ENCODE measurements at regions not wholly inside any gene's neighbourhood (a gene's known extent, or its start where the extent isn't known, plus 50 kb on each side); places are given as distances from the start of the nearest gene placed in this dataset.
"Not testable (repeated sequence)": the region's sequence is repeated elsewhere in the genome, so short reads cannot be mapped to it uniquely, and the experiment has no call there.

DNA sequence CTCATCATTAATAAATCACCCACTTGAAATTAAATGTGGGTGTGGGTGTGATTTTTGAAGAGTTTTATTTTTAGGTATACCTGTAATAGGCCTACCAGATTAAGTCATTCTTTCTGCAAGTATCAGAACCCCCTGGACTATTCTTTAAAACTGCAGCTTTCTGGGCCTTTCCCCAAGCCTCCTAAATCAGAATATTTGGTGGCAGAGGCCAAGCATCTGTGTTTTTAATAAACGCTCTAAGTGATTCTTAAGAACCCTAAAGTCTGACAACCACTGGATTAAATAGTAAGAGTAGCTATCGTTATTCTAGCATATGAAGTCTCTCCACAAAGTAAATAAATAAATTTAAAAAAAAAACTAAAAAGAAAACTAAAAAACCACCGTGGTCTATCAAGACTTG lies 703.0 kb upstream of the NRP1 start:
- WGBS, 3 donors, result 69 to 72% (median 70%) methylated on average over 3 of the region's 3 CpGs
- FAIRE-seq, result no peak

DNA sequence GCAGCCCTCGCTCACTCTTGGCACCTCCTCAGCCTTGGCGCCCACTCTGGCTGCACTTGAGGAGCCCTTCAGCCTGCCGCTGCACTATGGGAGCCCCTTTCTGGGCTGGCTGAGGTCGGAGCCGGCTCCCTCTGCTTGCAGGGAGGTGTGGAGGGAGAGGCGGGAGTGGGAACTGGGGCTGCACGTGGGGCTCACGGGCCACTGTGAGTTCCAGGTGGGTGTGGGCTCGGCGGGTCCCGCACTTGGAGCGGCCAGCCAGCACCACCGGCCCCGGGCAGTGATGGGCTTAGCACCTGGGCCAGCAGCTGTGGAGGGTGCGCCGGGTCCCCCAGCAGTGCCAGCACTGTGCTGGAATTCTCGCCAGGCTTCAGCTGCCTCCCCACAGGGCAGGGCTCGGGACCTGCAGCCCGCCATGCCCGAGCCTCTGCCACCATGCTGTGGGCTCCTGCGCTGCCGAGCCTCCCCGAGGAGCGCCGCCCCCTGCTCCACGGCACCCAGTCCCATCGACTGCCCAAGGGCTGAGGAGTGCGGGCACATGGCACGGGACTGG lies 700.8 kb upstream of the NRP1 start:
- not testable (repeated sequence) for H3K4me1 ChIP-seq (ENCODE audit: control insufficient read depth in 3 of 3, insufficient read depth in 2 of 3, low read depth in 1 of 3, low read length in 2 of 3); H3K36me3 ChIP-seq (ENCODE audit: control insufficient read depth in 3 of 3, insufficient read depth in 2 of 3, low read depth in 1 of 3, low read length in 3 of 3); H3K4me3 ChIP-seq (ENCODE audit: low read depth in 1 of 3, low read length in 3 of 3); FAIRE-seq; DNase-seq; H3K9me3 ChIP-seq (ENCODE audit: control insufficient read depth in 2 of 2, insufficient read depth in 1 of 2, low read depth in 1 of 2, low read length in 1 of 2); H3K27me3 ChIP-seq (ENCODE audit: control insufficient read depth in 3 of 3, insufficient read depth in 3 of 3, low read length in 3 of 3); H3K27ac ChIP-seq (ENCODE audit: low read depth in 1 of 3, low read length in 2 of 3)
- WGBS, 3 donors, result 94 to 96% (median 96%) methylated on average over 17 to 29 of the region's 29 CpGs

More for the DNA sequence above, 703.0 kb upstream of the NRP1 start:
- no peak for DNase-seq
- Histone ChIP-seq H3K4me3 (ENCODE audit: low read depth in 1 of 3, low read length in 3 of 3) (no peak overlapping the region), H3K36me3 (ENCODE audit: control insufficient read depth in 3 of 3, insufficient read depth in 2 of 3, low read depth in 1 of 3, low read length in 3 of 3) (no peaks in the 10 kb centered on the region), H3K4me1 (ENCODE audit: control insufficient read depth in 3 of 3, insufficient read depth in 2 of 3, low read depth in 1 of 3, low read length in 2 of 3) (no peaks in the 10 kb centered on the region), H3K27ac (ENCODE audit: low read depth in 1 of 3, low read length in 2 of 3) (no peak overlapping the region), H3K9me3 (ENCODE audit: control insufficient read depth in 2 of 2, insufficient read depth in 1 of 2, low read depth in 1 of 2, low read length in 1 of 2) (peaks cover 0 to 5% of the 10 kb centered on the region in 2 donors), H3K27me3 (ENCODE audit: control insufficient read depth in 3 of 3, insufficient read depth in 3 of 3, low read length in 3 of 3) (no peaks in the 10 kb centered on the region)

DNA sequence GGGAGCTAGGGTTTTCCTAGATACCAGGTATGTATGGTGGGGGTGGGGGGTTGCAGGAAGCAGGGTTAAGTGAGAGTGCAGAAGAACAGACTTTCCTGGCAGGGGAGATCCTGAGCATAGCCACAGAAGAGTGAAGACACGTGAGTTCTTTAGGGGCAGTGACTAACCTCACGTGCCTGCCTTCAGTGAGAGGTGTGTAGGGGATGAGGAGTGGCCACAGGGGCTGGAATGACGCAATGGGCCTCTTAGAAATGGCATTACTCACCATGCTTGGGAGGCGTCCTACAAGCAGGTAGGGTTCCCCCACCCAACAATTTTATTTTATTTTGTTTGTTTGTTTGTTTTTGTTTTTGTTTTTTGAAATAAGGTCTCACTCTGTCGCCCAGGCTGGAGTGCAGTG lies 698.6 kb upstream of the NRP1 start:
- H3K27me3 ChIP-seq (ENCODE audit: control insufficient read depth in 3 of 3, insufficient read depth in 3 of 3, low read length in 3 of 3), result no peaks in the 10 kb centered on the region
- 79 to 86% (median 83%) methylated on average over 5 of the region's 5 CpGs for WGBS, 3 donors
- H3K4me1 ChIP-seq (ENCODE audit: control insufficient read depth in 3 of 3, insufficient read depth in 2 of 3, low read depth in 1 of 3, low read length in 2 of 3), result no peaks in the 10 kb centered on the region
- DNase-seq (no peak), FAIRE-seq (no peak)
- peaks cover 0 to 7% of the 10 kb centered on the region in 2 donors for H3K9me3 ChIP-seq (ENCODE audit: control insufficient read depth in 2 of 2, insufficient read depth in 1 of 2, low read depth in 1 of 2, low read length in 1 of 2)
- no peaks in the 10 kb centered on the region for H3K36me3 ChIP-seq (ENCODE audit: control insufficient read depth in 3 of 3, insufficient read depth in 2 of 3, low read depth in 1 of 3, low read length in 3 of 3)
- no peak overlapping the region for H3K4me3 ChIP-seq (ENCODE audit: low read depth in 1 of 3, low read length in 3 of 3)
- no peak overlapping the region for H3K27ac ChIP-seq (ENCODE audit: low read depth in 1 of 3, low read length in 2 of 3)

DNA sequence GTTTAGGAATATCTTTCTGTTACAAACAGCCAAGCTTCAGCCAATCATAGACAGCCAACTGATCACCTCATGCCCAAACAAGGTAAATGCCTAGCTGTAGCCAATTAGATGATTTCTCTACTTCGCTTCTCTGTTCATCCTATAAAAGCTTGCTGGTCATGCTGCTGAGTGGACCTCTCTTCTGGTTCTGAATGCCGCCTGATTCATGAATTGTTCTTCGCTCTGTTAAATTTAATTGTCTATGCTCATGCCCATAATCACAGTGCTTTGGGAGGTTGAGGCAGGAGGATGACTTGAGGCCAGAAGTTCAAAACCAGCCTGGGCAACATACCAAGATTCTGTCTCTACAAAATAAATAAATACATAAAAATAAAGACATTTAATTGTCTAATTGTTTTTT lies 698.1 kb upstream of the NRP1 start:
- H3K27ac ChIP-seq (ENCODE audit: low read depth in 1 of 3, low read length in 2 of 3), result no peak overlapping the region
- 92 to 100% (median 98%) methylated on average over 3 of the region's 3 CpGs for WGBS, 3 donors
- no peak overlapping the region for H3K4me3 ChIP-seq (ENCODE audit: low read depth in 1 of 3, low read length in 3 of 3)
- FAIRE-seq, result no peak
- no peak for DNase-seq
- no peaks in the 10 kb centered on the region for H3K27me3 ChIP-seq (ENCODE audit: control insufficient read depth in 3 of 3, insufficient read depth in 3 of 3, low read length in 3 of 3)
- H3K36me3 ChIP-seq (ENCODE audit: control insufficient read depth in 3 of 3, insufficient read depth in 2 of 3, low read depth in 1 of 3, low read length in 3 of 3), result no peaks in the 10 kb centered on the region
- H3K9me3 ChIP-seq (ENCODE audit: control insufficient read depth in 2 of 2, insufficient read depth in 1 of 2, low read depth in 1 of 2, low read length in 1 of 2), result peaks cover 0 to 7% of the 10 kb centered on the region in 2 donors
- no peaks in the 10 kb centered on the region for H3K4me1 ChIP-seq (ENCODE audit: control insufficient read depth in 3 of 3, insufficient read depth in 2 of 3, low read depth in 1 of 3, low read length in 2 of 3)

DNA sequence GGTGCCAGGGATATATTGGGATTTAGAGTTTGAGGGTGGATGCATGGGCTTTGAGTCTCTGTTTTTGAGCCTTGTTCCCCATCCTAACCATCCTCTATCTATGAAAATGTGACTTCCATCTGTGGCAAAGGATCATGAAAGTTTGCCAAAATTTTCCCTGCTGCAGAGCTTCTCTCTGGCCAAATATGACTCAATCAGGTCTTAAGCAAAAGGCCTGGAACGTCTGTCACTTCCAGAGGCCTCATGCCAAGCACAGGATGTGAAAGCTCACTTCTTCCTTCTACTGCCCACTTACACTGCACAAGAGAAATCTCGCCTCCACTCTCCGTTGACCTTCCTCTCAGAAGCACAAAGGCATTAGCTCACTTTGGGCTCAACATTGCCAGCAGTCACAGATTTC lies 696.9 kb upstream of the NRP1 start:
- no peaks in the 10 kb centered on the region for H3K36me3 ChIP-seq (ENCODE audit: control insufficient read depth in 3 of 3, insufficient read depth in 2 of 3, low read depth in 1 of 3, low read length in 3 of 3)
- H3K27me3 ChIP-seq (ENCODE audit: control insufficient read depth in 3 of 3, insufficient read depth in 3 of 3, low read length in 3 of 3), result no peaks in the 10 kb centered on the region
- peaks cover 0 to 7% of the 10 kb centered on the region in 2 donors for H3K9me3 ChIP-seq (ENCODE audit: control insufficient read depth in 2 of 2, insufficient read depth in 1 of 2, low read depth in 1 of 2, low read length in 1 of 2)
- H3K27ac ChIP-seq (ENCODE audit: low read depth in 1 of 3, low read length in 2 of 3), result no peak overlapping the region
- no peak for FAIRE-seq
- H3K4me3 ChIP-seq (ENCODE audit: low read depth in 1 of 3, low read length in 3 of 3), result no peak overlapping the region
- 56 to 72% (median 68%) methylated on average over 3 of the region's 3 CpGs for WGBS, 3 donors
- no peak for DNase-seq
- H3K4me1 ChIP-seq (ENCODE audit: control insufficient read depth in 3 of 3, insufficient read depth in 2 of 3, low read depth in 1 of 3, low read length in 2 of 3), result no peaks in the 10 kb centered on the region

DNA sequence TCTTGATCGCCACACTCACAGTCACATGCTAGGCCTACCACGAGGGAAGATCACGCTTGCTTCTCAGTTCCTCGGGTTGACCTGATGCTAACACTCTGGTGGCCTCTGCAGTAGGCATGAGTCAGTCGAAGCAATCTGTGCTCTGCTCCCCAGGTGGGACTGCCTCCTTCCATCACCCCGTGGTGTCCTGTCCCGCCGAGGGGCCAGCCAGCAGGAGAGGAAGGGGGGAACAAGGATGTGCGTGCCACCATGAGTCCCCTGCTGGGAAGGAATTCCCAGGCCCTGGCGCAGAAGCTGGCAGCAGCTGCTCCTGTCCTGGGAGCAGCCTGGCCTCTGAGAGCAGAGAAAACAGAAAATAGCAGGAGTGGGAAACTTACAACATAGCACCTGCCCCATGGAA lies 695.0 kb upstream of the NRP1 start:
- H3K27ac ChIP-seq (ENCODE audit: low read depth in 1 of 3, low read length in 2 of 3), result no peak overlapping the region
- H3K4me3 ChIP-seq (ENCODE audit: low read depth in 1 of 3, low read length in 3 of 3), result no peak overlapping the region
- H3K4me1 ChIP-seq (ENCODE audit: control insufficient read depth in 3 of 3, insufficient read depth in 2 of 3, low read depth in 1 of 3, low read length in 2 of 3), result no peaks in the 10 kb centered on the region
- no peaks in the 10 kb centered on the region for H3K27me3 ChIP-seq (ENCODE audit: control insufficient read depth in 3 of 3, insufficient read depth in 3 of 3, low read length in 3 of 3)
- H3K9me3 ChIP-seq (ENCODE audit: control insufficient read depth in 2 of 2, insufficient read depth in 1 of 2, low read depth in 1 of 2, low read length in 1 of 2), result peaks cover 0 to 9% of the 10 kb centered on the region in 2 donors
- no peaks in the 10 kb centered on the region for H3K36me3 ChIP-seq (ENCODE audit: control insufficient read depth in 3 of 3, insufficient read depth in 2 of 3, low read depth in 1 of 3, low read length in 3 of 3)
- WGBS, 3 donors, result 90 to 95% (median 94%) methylated on average over 10 of the region's 10 CpGs
- DNase-seq (no peak), FAIRE-seq (no peak)

DNA sequence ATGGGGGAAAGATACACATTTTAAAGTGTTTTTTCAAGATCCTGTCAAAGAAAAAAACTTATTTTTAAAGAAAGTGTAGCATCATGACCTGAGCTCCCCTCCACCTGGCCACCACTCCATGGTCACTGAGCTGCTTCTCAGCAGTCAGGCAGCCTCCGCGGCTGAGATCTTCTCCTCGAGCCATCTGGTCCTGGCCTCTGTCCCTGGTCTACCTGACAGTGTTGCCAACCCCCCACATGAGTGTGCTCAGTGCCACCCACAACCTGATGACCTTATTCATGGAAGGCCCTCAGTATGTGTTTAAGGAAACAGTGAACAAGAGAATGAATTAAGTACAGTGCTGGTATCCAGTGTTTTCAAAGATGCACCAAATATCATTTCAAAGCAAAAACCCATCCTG lies 694.5 kb upstream of the NRP1 start:
- DNase-seq (no peak), FAIRE-seq (no peak)
- no peaks in the 10 kb centered on the region for H3K36me3 ChIP-seq (ENCODE audit: control insufficient read depth in 3 of 3, insufficient read depth in 2 of 3, low read depth in 1 of 3, low read length in 3 of 3)
- H3K9me3 ChIP-seq (ENCODE audit: control insufficient read depth in 2 of 2, insufficient read depth in 1 of 2, low read depth in 1 of 2, low read length in 1 of 2), result peaks cover 0 to 7% of the 10 kb centered on the region in 2 donors
- 93 to 96% (median 93%) methylated on average over 3 of the region's 3 CpGs for WGBS, 3 donors
- H3K4me3 ChIP-seq (ENCODE audit: low read depth in 1 of 3, low read length in 3 of 3), result no peak overlapping the region
- no peak overlapping the region for H3K27ac ChIP-seq (ENCODE audit: low read depth in 1 of 3, low read length in 2 of 3)
- no peaks in the 10 kb centered on the region for H3K27me3 ChIP-seq (ENCODE audit: control insufficient read depth in 3 of 3, insufficient read depth in 3 of 3, low read length in 3 of 3)
- no peaks in the 10 kb centered on the region for H3K4me1 ChIP-seq (ENCODE audit: control insufficient read depth in 3 of 3, insufficient read depth in 2 of 3, low read depth in 1 of 3, low read length in 2 of 3)

DNA sequence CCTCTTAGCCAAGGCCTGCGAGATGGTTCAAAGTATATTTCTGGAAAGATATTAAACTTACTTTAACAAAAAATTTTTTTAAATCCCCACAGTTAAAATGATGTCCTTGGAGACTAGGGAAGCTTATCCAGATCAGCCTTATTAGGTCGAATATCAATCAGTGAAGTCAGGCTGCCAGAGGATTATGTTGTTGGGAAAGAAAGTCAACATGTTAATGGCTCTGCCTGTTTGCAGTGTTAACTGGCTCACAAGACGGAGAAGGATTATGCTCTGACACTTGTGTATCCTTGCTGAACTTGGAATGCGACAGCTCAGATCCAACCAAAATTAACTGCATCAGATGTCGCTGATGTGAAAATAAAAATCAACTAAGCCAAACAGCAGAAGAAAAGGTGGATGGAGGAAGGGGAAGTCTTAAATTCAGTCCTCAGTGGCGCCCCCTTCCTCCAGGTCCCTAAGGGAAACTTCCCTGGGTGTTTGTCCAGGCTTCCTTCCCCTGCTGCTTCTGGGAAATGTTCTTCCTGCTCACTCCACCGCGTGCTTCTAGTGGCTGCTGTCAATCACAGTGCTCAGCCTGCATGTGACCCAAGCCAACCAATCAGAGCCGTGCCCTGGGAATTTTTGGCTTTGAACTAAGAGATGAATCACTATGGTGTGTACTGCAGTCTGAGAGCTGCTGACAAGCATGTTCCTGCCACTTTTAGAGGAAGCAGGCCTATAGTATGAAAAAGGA lies 690.4 kb upstream of the NRP1 start:
- no peak for DNase-seq
- Histone ChIP-seq H3K4me3 (ENCODE audit: low read depth in 1 of 3, low read length in 3 of 3) (no peak overlapping the region), H3K36me3 (ENCODE audit: control insufficient read depth in 3 of 3, insufficient read depth in 2 of 3, low read depth in 1 of 3, low read length in 3 of 3) (no peaks in the 10 kb centered on the region), H3K9me3 (ENCODE audit: control insufficient read depth in 2 of 2, insufficient read depth in 1 of 2, low read depth in 1 of 2, low read length in 1 of 2) (peaks cover 0 to 4% of the 10 kb centered on the region in 2 donors), H3K4me1 (ENCODE audit: control insufficient read depth in 3 of 3, insufficient read depth in 2 of 3, low read depth in 1 of 3, low read length in 2 of 3) (no peaks in the 10 kb centered on the region), H3K27me3 (ENCODE audit: control insufficient read depth in 3 of 3, insufficient read depth in 3 of 3, low read length in 3 of 3) (no peaks in the 10 kb centered on the region), H3K27ac (ENCODE audit: low read depth in 1 of 3, low read length in 2 of 3) (no peak overlapping the region)
- WGBS, 3 donors, result 54 to 72% (median 68%) methylated on average over 9 of the region's 9 CpGs
- no peak for FAIRE-seq

DNA sequence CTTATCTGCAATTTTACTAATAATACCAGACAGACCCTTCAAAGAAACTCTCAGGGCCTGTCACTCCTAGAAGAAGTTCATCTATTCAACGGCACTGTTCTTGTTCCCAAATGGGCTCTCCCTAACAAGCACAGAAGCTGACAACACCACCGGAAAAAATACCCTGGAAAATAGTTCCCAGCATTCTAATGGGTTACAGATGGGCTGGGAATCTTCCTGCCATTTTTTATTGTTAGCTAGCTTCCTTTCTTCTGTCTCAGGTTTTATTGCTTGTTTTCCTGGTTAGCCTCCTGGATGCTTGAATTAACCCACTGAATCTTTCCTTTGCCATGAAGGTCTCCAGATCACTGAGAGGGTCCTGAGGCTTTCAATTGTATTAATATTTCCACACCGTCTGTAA lies 689.8 kb upstream of the NRP1 start:
- Histone ChIP-seq H3K36me3 (ENCODE audit: control insufficient read depth in 3 of 3, insufficient read depth in 2 of 3, low read depth in 1 of 3, low read length in 3 of 3) (no peaks in the 10 kb centered on the region), H3K4me3 (ENCODE audit: low read depth in 1 of 3, low read length in 3 of 3) (no peak overlapping the region), H3K9me3 (ENCODE audit: control insufficient read depth in 2 of 2, insufficient read depth in 1 of 2, low read depth in 1 of 2, low read length in 1 of 2) (peaks cover 0 to 4% of the 10 kb centered on the region in 2 donors), H3K27ac (ENCODE audit: low read depth in 1 of 3, low read length in 2 of 3) (no peak overlapping the region), H3K4me1 (ENCODE audit: control insufficient read depth in 3 of 3, insufficient read depth in 2 of 3, low read depth in 1 of 3, low read length in 2 of 3) (no peaks in the 10 kb centered on the region), H3K27me3 (ENCODE audit: control insufficient read depth in 3 of 3, insufficient read depth in 3 of 3, low read length in 3 of 3) (no peaks in the 10 kb centered on the region)
- WGBS, 3 donors, result 74 to 84% (median 78%) methylated on average over 3 of the region's 3 CpGs
- no peak for FAIRE-seq
- no peak for DNase-seq

Data from small intestine (tissue), 7 donors.